GM23338 (cell line): ENCODE measurements at regions not wholly inside any gene's neighbourhood (a gene's known extent, or its start where the extent isn't known, plus 50 kb on each side); places are given as distances from the start of the nearest gene placed in this dataset.
A peak's percentile ranks its signal among the peaks of the same experiment; 100 is the strongest.

Experiments used
- ATAC-seq: fragments of 200-7000 bp; cut with Tn5 transposase; 3 replicates; pipeline ENCODE4 v1.9.1; 2020
- DNase-seq: peaks from one replicate; pipeline ENCODE4 v3.0.0-alpha.2; 2015; ENCODE audit warnings: low spot score
- H2AFZ ChIP-seq: fragments of 200-600 bp; sonication (generic); 2 replicates; pipeline ENCODE4 v1.8.0; 2016; ENCODE audit warnings: antibody characterized with exemption, mild to moderate bottlenecking, moderate library complexity
- H3F3A ChIP-seq: fragments of 200-600 bp; sonication (generic); replicated peaks from 2 replicates; pipeline ENCODE4 v1.8.0; 2017; ENCODE audit warnings: antibody characterized with exemption, mixed run types, low read depth
- H3K27ac ChIP-seq: fragments of 200-600 bp; sonication (generic); 2 replicates; pipeline ENCODE4 v1.6.1; 2016; ENCODE audit warnings: low read depth
- H3K27me3 ChIP-seq: fragments of 200-600 bp; sonication (generic); 2 replicates; pipeline ENCODE4 v1.8.0; 2016; ENCODE audit warnings: mild to moderate bottlenecking, mixed run types, moderate library complexity; ENCODE audit not compliant: insufficient read depth
- H3K36me3 ChIP-seq: fragments of 200-600 bp; sonication (generic); 2 replicates; pipeline ENCODE4 v1.8.0; 2016; ENCODE audit warnings: mild to moderate bottlenecking; ENCODE audit not compliant: insufficient read depth
- H3K4me1 ChIP-seq: fragments of 200-600 bp; sonication (generic); 2 replicates; pipeline ENCODE4 v1.8.0; 2016; ENCODE audit warnings: mild to moderate bottlenecking, moderate library complexity; ENCODE audit not compliant: insufficient read depth
- H3K4me2 ChIP-seq: fragments of 200-600 bp; sonication (generic); 2 replicates; pipeline ENCODE4 v1.7.1; 2017; ENCODE audit warnings: mixed run types
- H3K4me3 ChIP-seq: fragments of 200-600 bp; sonication (generic); 2 replicates; pipeline ENCODE4 v1.6.1; 2016; ENCODE audit warnings: mixed run types
- H3K79me2 ChIP-seq: fragments of 200-600 bp; sonication (generic); replicated peaks from 2 replicates; pipeline ENCODE4 v1.8.0; 2017; ENCODE audit warnings: mild to moderate bottlenecking; ENCODE audit not compliant: insufficient read depth
- H3K9me2 ChIP-seq: fragments of 200-600 bp; sonication (generic); 2 replicates; pipeline ENCODE4 v1.8.0; 2017; ENCODE audit not compliant: insufficient read depth
- H4K20me1 ChIP-seq: fragments of 200-600 bp; sonication (generic); replicated peaks from 2 replicates; pipeline ENCODE4 v1.8.0; 2017; ENCODE audit warnings: mild to moderate bottlenecking; ENCODE audit not compliant: insufficient read depth
- H3K27ac Mint-ChIP-seq: 2 replicates; pipeline ENCODE4 v1.8.0; 2020; ENCODE audit warnings: inconsistent platforms, mild to moderate bottlenecking, moderate library complexity, mixed read lengths
- H3K27me3 Mint-ChIP-seq: 3 replicates; pipeline ENCODE4 v1.8.0; 2022; ENCODE audit warnings: low read depth, mild to moderate bottlenecking, moderate library complexity, mixed read lengths, inconsistent platforms; ENCODE audit not compliant: insufficient read depth, poor library complexity
- H3K36me3 Mint-ChIP-seq: 3 replicates; pipeline ENCODE4 v1.8.0; 2021; ENCODE audit warnings: low read depth, mild to moderate bottlenecking, inconsistent platforms, moderate library complexity, mixed read lengths
- H3K4me1 Mint-ChIP-seq: 3 replicates; pipeline ENCODE4 v1.8.0; 2020; ENCODE audit warnings: mild to moderate bottlenecking, inconsistent platforms, mixed read lengths
- H3K4me3 Mint-ChIP-seq: 3 replicates; pipeline ENCODE4 v1.8.0; 2021; ENCODE audit warnings: moderate library complexity, mild to moderate bottlenecking, inconsistent platforms, mixed read lengths
- H3K9me3 Mint-ChIP-seq: 3 replicates; pipeline ENCODE4 v1.8.0; 2020; ENCODE audit warnings: moderate library complexity, mild to moderate bottlenecking, inconsistent platforms, mixed read lengths
- CREB1 ChIP-seq: fragments of 250-450 bp; sonication (Bioruptor Pico); IDR thresholded peaks from 2 replicates; pipeline ENCODE4 v1.5.0; 2020; ENCODE audit warnings: low read depth, mild to moderate bottlenecking, moderate library complexity
- CTCF ChIP-seq, 2 experiments: fragments of 200-600 bp in 1 of 2; sonication (generic) in 1 of 2; conservative IDR thresholded peaks; 2 replicates each; pipeline versions ENCODE4 v1.5.1 to v1.6.1; 2016 to 2017; ENCODE audit warnings: antibody characterized with exemption in 2 of 2, low read depth in 2 of 2, mild to moderate bottlenecking in 2 of 2, moderate library complexity in 1 of 2
- ETS1 ChIP-seq: IDR thresholded peaks from 2 replicates; pipeline ENCODE4 v1.6.1; 2016; ENCODE audit warnings: antibody characterized with exemption
- EZH2 ChIP-seq: fragments of 200-600 bp; sonication (generic); IDR thresholded peaks from one replicate; pipeline ENCODE4 v1.8.0; 2017; ENCODE audit warnings: antibody characterized with exemption, mild to moderate bottlenecking, low read depth; ENCODE audit not compliant: unreplicated experiment
- EZH2phosphoT487 ChIP-seq: fragments of 200-600 bp; sonication (generic); IDR thresholded peaks from one replicate; pipeline ENCODE4 v1.8.1; 2018; ENCODE audit warnings: antibody characterized with exemption; ENCODE audit not compliant: unreplicated experiment
- JUNB ChIP-seq: IDR thresholded peaks from one replicate; pipeline ENCODE4 v1.6.1; 2016; ENCODE audit warnings: antibody characterized with exemption; ENCODE audit not compliant: unreplicated experiment
- NANOG ChIP-seq: IDR thresholded peaks from 2 replicates; pipeline ENCODE4 v1.6.1; 2016; ENCODE audit warnings: antibody characterized with exemption, borderline replicate concordance
- POLR2AphosphoS5 ChIP-seq: IDR thresholded peaks from 2 replicates; pipeline ENCODE4 v1.6.1; 2016; ENCODE audit warnings: antibody characterized with exemption, low read depth
- REST ChIP-seq: IDR thresholded peaks from one replicate; pipeline ENCODE4 v1.6.1; 2018; ENCODE audit warnings: antibody characterized with exemption; ENCODE audit not compliant: unreplicated experiment
- STAT1 ChIP-seq: IDR thresholded peaks from one replicate; pipeline ENCODE4 v1.6.1; 2016; ENCODE audit warnings: antibody characterized with exemption; ENCODE audit not compliant: unreplicated experiment
- ZNF114 ChIP-seq: fragments of 250-450 bp; sonication (Bioruptor Pico); IDR thresholded peaks from 2 replicates; pipeline ENCODE4 v1.5.0; 2020; ENCODE audit warnings: mild to moderate bottlenecking, moderate library complexity
- ZNF331 ChIP-seq: fragments of 250-450 bp; sonication (Bioruptor Pico); IDR thresholded peaks from 2 replicates; pipeline ENCODE4 v1.5.0; 2020; ENCODE audit warnings: low read depth, mild to moderate bottlenecking, moderate library complexity
- ZNF462 ChIP-seq: fragments of 250-450 bp; sonication (Bioruptor Pico); IDR thresholded peaks from 2 replicates; pipeline ENCODE4 v1.5.0; 2020; ENCODE audit warnings: mild to moderate bottlenecking, moderate library complexity

- H3K4me1 Mint-ChIP-seq: peaks cover 37% of the 10 kb centered on the region
- H3K36me3 Mint-ChIP-seq: no peaks in the 10 kb centered on the region
- no peak for ATAC-seq
- peaks cover 12% of the 10 kb centered on the region for H3K4me1 ChIP-seq
- no peak overlapping the region for H3K4me3 Mint-ChIP-seq
- DNase-seq: no peak
- H3K27ac Mint-ChIP-seq: no peak overlapping the region
- H3K4me3 ChIP-seq: no peak overlapping the region
- no peak overlapping the region for H3K27ac ChIP-seq
- H3K79me2 ChIP-seq: no peaks in the 10 kb centered on the region
- H3K27me3 ChIP-seq: no peaks in the 10 kb centered on the region
- no peak overlapping the region for H3K4me2 ChIP-seq
- no peaks in the 10 kb centered on the region for H3K9me3 Mint-ChIP-seq
- no peaks in the 10 kb centered on the region for H3F3A ChIP-seq
- H3K36me3 ChIP-seq: no peaks in the 10 kb centered on the region
- peak overlapping the region; percentile 80; the same call in 1 of the 2 replicates for H2AFZ ChIP-seq
- H3K27me3 Mint-ChIP-seq: no peaks in the 10 kb centered on the region
- no peaks in the 10 kb centered on the region for H4K20me1 ChIP-seq
- no peak for TF ChIP-seq EZH2
- no peak for TF ChIP-seq STAT1
- TF ChIP-seq NANOG: no peak
- no peak for TF ChIP-seq ETS1
- TF ChIP-seq CREB1 (CRISPR knock-in tag): no peak
- no peak for TF ChIP-seq ZNF462 (CRISPR knock-in tag)
- TF ChIP-seq CTCF (conservative IDR thresholded peaks at IDR 0.05; ENCODE audit: low read depth in 2 of 2): no peak
- no peak for TF ChIP-seq JUNB
- TF ChIP-seq ZNF114 (CRISPR knock-in tag): no peak
- no peak for TF ChIP-seq EZH2phosphoT487
- TF ChIP-seq REST: no peak
- TF ChIP-seq POLR2AphosphoS5: no peak
- no peak for TF ChIP-seq ZNF331 (CRISPR knock-in tag)
- no peaks in the 10 kb centered on the region for H3K9me2 ChIP-seq
Measured at GRCh38 chr4:159041054-159042034, 61.5 kb upstream of the RAPGEF2 start.
